ENCODE measurements at regions not wholly inside any gene's neighbourhood (a gene's known extent, or its start where the extent isn't known, plus 50 kb on each side); places are given as distances from the start of the nearest gene placed in this dataset.

DNA sequence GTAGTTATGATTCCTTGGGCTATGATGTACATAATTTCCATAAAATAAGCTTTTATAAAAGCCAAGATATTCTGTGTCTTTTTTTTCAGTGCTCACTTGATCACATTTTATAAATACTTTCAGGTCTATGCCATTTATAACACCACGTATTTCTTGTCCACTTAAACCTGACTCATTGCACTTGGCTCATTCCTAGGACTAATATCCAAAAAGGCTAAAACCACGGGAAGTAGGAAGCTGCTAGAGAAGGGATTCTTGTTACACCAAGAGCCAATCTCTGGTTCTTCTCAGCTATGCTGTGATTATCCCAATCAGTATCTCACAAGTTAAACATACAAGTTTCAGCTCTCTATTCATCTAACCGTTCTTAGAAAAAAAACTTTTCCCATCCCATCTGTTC, 80.4 kb upstream of the CDH6 start:
- TF ChIP-seq, protein P1, sequence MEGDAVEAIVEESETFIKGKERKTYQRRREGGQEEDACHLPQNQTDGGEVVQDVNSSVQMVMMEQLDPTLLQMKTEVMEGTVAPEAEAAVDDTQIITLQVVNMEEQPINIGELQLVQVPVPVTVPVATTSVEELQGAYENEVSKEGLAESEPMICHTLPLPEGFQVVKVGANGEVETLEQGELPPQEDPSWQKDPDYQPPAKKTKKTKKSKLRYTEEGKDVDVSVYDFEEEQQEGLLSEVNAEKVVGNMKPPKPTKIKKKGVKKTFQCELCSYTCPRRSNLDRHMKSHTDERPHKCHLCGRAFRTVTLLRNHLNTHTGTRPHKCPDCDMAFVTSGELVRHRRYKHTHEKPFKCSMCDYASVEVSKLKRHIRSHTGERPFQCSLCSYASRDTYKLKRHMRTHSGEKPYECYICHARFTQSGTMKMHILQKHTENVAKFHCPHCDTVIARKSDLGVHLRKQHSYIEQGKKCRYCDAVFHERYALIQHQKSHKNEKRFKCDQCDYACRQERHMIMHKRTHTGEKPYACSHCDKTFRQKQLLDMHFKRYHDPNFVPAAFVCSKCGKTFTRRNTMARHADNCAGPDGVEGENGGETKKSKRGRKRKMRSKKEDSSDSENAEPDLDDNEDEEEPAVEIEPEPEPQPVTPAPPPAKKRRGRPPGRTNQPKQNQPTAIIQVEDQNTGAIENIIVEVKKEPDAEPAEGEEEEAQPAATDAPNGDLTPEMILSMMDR (IDR thresholded peaks at IDR 0.05), result no peak
- no peak for TF ChIP-seq EP300 (IDR thresholded peaks at IDR 0.05)
- TF ChIP-seq POLR2A (IDR thresholded peaks at IDR 0.05; ENCODE audit: low read depth), result no peak
